ENCODE measurements at regions not wholly inside any gene's neighbourhood (a gene's known extent, or its start where the extent isn't known, plus 50 kb on each side); places are given as distances from the start of the nearest gene placed in this dataset.

DNA sequence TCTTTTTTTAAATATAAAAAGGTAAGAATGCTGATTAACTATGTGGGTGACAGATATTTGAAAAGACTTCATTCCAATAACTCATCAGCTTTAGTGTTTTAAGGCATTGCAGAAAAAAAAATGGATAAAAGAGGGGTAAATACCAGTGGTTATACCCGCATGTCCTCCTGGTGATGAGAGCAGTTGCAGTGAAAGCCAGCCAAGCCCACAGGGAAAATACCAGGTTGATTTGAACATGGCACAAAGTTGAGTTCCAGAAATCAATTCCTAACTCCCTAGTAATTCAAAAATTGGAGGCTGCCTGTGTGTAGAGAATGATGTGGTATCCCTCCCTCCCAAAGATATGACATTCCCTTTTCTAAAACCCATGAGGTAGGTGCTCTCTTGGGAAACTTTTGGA, 453.2 kb upstream of the SOX9 start:
- H3K27me3 ChIP-seq (ENCODE audit: control insufficient read depth, insufficient read depth, low read length), result peaks cover 2% of the 10 kb centered on the region; the same call in 1 of the 2 replicates
- no peak for DNase-seq (ENCODE audit: low read depth, low spot score)
- in situ Hi-C loops (cut with HindIII; ENCODE audit: low pct_unique_long_range_greater_than_20kb, low sequenced_read_pairs), result no loop called here
- no peak for ATAC-seq
- CTCF ChIA-PET, result no interaction called here
- intact Hi-C loops (cut with micrococcal nuclease; ENCODE audit: unreplicated experiment), result no loop called here
- H3K27ac ChIP-seq (ENCODE audit: low read length), result no peak overlapping the region
- no peak for TF ChIP-seq POLR2AphosphoS5 (IDR thresholded peaks at IDR 0.05; ENCODE audit: low read depth, low read length)
- TF ChIP-seq, protein P1, sequence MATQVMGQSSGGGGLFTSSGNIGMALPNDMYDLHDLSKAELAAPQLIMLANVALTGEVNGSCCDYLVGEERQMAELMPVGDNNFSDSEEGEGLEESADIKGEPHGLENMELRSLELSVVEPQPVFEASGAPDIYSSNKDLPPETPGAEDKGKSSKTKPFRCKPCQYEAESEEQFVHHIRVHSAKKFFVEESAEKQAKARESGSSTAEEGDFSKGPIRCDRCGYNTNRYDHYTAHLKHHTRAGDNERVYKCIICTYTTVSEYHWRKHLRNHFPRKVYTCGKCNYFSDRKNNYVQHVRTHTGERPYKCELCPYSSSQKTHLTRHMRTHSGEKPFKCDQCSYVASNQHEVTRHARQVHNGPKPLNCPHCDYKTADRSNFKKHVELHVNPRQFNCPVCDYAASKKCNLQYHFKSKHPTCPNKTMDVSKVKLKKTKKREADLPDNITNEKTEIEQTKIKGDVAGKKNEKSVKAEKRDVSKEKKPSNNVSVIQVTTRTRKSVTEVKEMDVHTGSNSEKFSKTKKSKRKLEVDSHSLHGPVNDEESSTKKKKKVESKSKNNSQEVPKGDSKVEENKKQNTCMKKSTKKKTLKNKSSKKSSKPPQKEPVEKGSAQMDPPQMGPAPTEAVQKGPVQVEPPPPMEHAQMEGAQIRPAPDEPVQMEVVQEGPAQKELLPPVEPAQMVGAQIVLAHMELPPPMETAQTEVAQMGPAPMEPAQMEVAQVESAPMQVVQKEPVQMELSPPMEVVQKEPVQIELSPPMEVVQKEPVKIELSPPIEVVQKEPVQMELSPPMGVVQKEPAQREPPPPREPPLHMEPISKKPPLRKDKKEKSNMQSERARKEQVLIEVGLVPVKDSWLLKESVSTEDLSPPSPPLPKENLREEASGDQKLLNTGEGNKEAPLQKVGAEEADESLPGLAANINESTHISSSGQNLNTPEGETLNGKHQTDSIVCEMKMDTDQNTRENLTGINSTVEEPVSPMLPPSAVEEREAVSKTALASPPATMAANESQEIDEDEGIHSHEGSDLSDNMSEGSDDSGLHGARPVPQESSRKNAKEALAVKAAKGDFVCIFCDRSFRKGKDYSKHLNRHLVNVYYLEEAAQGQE (IDR thresholded peaks at IDR 0.05; ENCODE audit: insufficient read depth in 1 of 2, low read depth in 2 of 2, low read length in 1 of 2), result no peak
- no peak for TF ChIP-seq TCF7L2 (IDR thresholded peaks at IDR 0.05; ENCODE audit: low read depth, low read length)
- TF ChIP-seq, protein P2, sequence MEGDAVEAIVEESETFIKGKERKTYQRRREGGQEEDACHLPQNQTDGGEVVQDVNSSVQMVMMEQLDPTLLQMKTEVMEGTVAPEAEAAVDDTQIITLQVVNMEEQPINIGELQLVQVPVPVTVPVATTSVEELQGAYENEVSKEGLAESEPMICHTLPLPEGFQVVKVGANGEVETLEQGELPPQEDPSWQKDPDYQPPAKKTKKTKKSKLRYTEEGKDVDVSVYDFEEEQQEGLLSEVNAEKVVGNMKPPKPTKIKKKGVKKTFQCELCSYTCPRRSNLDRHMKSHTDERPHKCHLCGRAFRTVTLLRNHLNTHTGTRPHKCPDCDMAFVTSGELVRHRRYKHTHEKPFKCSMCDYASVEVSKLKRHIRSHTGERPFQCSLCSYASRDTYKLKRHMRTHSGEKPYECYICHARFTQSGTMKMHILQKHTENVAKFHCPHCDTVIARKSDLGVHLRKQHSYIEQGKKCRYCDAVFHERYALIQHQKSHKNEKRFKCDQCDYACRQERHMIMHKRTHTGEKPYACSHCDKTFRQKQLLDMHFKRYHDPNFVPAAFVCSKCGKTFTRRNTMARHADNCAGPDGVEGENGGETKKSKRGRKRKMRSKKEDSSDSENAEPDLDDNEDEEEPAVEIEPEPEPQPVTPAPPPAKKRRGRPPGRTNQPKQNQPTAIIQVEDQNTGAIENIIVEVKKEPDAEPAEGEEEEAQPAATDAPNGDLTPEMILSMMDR (IDR thresholded peaks at IDR 0.05), result no peak
- TF ChIP-seq SIN3A (IDR thresholded peaks at IDR 0.05; ENCODE audit: borderline replicate concordance, insufficient read depth, low read depth, low read length), result no peak
- POLR2A ChIA-PET, result no interaction called here
- H3K9me3 ChIP-seq (ENCODE audit: control insufficient read depth, insufficient read depth, low read depth, low read length), result no peaks in the 10 kb centered on the region
- no peaks in the 10 kb centered on the region for H3K4me1 ChIP-seq (ENCODE audit: control insufficient read depth, insufficient read depth, low read length)
- no peak overlapping the region for H3K4me3 ChIP-seq (ENCODE audit: low read depth in 2 of 2, low read length in 2 of 2)
- no TSS peak for BruUV-seq (replicated peaks)
- H3K36me3 ChIP-seq (ENCODE audit: control insufficient read depth, insufficient read depth, low read length), result no peaks in the 10 kb centered on the region

DNA sequence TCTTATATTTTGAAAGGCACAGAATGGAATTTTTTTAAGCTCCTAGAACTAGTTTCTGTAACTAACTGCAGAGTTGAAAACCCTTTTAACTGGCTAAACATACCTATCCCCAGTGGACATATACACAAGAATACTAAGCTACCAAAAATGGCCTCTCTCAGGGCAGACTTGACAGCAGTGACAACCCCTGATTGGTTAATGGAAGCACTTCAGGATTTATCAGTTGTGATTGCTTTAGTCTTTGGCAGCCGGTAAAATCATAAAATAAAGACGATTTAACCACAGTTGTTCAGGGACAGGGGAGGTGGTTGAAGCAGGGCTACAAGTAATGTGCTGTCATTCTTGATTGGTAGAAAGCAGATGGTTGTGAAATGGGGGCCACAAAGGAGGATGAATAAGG, 452.0 kb upstream of the SOX9 start:
- no peak overlapping the region for H3K27ac ChIP-seq (ENCODE audit: low read length)
- intact Hi-C loops (cut with micrococcal nuclease; ENCODE audit: unreplicated experiment), result no loop called here
- H3K36me3 ChIP-seq (ENCODE audit: control insufficient read depth, insufficient read depth, low read length), result no peaks in the 10 kb centered on the region
- H3K9me3 ChIP-seq (ENCODE audit: control insufficient read depth, insufficient read depth, low read depth, low read length), result no peaks in the 10 kb centered on the region
- H3K4me1 ChIP-seq (ENCODE audit: control insufficient read depth, insufficient read depth, low read length), result no peaks in the 10 kb centered on the region
- BruUV-seq (replicated peaks), result no TSS peak
- in situ Hi-C loops (cut with HindIII; ENCODE audit: low pct_unique_long_range_greater_than_20kb, low sequenced_read_pairs), result no loop called here
- ATAC-seq, result no peak
- ChIA-PET POLR2A (no interaction called here), CTCF (no interaction called here)
- TF ChIP-seq, protein P2 (IDR thresholded peaks at IDR 0.05), result no peak
- TF ChIP-seq SIN3A (IDR thresholded peaks at IDR 0.05; ENCODE audit: borderline replicate concordance, insufficient read depth, low read depth, low read length) (no peak), TCF7L2 (IDR thresholded peaks at IDR 0.05; ENCODE audit: low read depth, low read length) (no peak), POLR2AphosphoS5 (IDR thresholded peaks at IDR 0.05; ENCODE audit: low read depth, low read length) (no peak)
- TF ChIP-seq, protein P1 (IDR thresholded peaks at IDR 0.05; ENCODE audit: insufficient read depth in 1 of 2, low read depth in 2 of 2, low read length in 1 of 2), result no peak
- DNase-seq (ENCODE audit: low read depth, low spot score), result no peak
- H3K4me3 ChIP-seq (ENCODE audit: low read depth in 2 of 2, low read length in 2 of 2), result no peak overlapping the region
- peaks cover 2% of the 10 kb centered on the region; the same call in 1 of the 2 replicates for H3K27me3 ChIP-seq (ENCODE audit: control insufficient read depth, insufficient read depth, low read length)

Measured in Panc1 (cell line).